HG03103 (cell line): ENCODE measurements at regions not wholly inside any gene's neighbourhood (a gene's known extent, or its start where the extent isn't known, plus 50 kb on each side); places are given as distances from the start of the nearest gene placed in this dataset.

Source experiments
- ATAC-seq: cut with Tn5 transposase; IDR thresholded peaks from one replicate; pipeline ENCODE4 v1.9.1; 2021; ENCODE audit warnings: low read depth; ENCODE audit not compliant: unreplicated experiment

DNA sequence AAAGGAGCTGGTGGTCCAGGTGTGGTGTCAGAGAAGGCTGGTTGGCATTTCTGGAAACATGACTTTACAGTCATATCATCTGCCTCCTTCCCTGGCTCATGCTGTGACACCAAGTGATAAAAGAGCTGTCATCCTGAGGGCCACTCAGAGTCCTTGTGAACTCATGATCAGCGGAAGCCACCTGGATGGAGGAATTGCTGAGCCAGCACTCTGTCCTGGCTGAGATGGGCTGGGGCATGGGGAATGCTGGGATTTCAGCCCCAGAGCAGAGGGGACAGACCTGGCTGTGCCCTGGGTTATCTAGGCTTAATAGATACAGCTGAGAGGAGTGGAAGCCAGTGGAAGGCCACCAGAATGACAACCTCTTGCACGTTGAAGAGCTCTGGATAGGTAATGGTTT lies 214.3 kb downstream of the DHX35 start:
- no peak for ATAC-seq

GRCh38 chr20:39170896-39171463 lies 208.8 kb downstream of the DHX35 start:
- no peak for ATAC-seq

DNA sequence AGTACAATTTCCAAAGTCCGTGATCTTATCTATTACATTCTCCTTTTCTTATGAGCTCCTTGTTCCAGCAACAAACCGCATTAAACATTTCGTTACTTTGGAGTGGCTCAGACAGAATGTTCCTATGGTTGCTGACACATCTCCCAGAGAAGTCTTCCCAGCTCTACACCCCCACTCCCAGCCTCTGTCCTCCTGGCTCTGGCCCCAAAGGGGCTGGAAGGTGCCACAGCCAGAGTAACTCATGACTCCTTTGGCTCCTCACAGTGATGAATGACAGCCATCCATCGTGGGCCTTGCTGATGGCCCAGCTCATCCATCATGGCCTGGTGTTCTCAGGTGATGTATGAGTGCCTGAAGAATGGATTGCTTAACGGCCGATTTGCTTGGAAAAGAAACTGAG lies 203.0 kb downstream of the DHX35 start:
- no peak for ATAC-seq

DNA sequence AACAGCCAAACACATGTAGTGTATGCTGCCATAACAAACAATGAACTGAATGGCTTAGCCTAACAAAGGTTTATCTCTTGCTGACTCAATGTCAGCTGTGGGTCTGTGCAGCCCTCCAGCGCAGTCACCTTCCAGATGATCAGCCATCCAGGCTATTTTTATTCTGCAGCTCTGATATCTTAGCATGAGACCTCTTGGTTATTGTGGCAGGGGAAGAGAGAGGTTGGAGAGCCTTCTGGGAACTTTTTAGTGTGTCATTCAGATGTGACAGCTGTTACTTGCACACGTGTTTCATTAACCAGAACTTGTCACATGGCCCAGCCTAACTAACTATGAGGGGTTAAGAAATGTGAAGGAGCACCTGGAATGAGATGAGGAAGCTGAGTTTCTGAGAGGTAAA lies 202.5 kb downstream of the DHX35 start:
- ATAC-seq = no peak

DNA sequence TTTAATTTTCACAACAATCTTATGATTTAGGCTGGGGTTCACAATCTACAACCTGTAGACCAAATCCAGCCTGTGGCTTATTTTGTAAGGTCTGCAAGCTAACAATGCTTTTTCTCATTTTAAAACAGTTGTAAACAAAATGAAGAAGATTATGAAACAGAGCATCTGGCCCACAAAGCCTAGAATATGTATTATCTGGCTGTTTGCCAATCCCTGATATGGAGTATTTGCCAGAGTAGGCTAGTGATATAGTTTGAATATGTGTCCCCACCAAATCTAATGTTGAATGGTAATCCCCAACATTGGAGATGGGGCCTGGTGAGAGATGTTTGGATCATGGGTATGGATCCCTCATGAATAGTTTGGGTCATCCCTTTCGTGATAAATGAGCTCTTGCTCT lies 201.8 kb downstream of the DHX35 start:
- no peak for ATAC-seq

- no peak for ATAC-seq
Measured at GRCh38 chr20:39161900-39162299, 199.8 kb downstream of the DHX35 start.

- ATAC-seq = no peak
Measured at GRCh38 chr20:39155971-39156370, 193.8 kb downstream of the DHX35 start.

DNA sequence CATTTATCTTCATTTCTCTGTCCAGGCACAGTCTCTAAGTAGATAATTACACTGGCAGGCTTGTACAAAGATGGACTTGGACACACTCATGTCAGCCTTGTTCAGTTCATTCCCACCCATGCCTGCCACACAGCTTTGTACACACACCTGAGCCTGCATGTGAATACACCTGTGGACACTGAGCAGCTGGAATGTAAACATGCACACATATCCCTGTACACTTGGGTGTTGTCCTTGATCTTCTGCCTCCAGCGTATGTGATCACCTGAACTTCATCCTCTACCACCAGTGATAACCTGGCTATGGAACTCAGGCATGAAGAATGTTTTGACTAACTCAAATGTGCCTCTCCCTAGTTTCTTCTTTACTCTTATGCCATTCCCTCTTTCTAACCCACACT lies 190.6 kb downstream of the DHX35 start:
- ATAC-seq = no peak

- ATAC-seq = no peak
Measured at GRCh38 chr20:39152126-39152525, 190.0 kb downstream of the DHX35 start.

DNA sequence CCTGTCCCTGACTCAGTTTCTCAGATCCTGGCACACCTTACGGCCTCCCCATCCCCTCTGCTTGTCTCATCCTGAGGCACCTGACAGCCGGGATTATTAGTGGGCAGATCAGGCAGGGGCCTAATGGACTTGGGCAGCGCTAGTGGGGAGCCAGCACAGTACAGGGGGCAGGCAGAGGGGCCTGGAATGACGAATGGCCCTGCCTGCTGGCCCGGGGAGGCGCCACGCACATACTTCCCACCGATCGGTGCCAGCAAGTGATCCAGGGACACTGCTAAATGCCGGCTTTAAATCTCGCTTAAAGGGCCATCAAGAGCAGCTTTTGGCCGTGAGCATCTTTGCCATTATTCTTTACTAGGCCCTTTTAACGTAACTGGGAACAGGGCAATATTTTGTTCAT lies 188.4 kb downstream of the DHX35 start:
- no peak for ATAC-seq

GRCh38 chr20:39146394-39146793 lies 184.2 kb downstream of the DHX35 start:
- no peak for ATAC-seq

GRCh38 chr20:39145921-39146320 lies 183.8 kb downstream of the DHX35 start:
- ATAC-seq = no peak

GRCh38 chr20:39144757-39145156 lies 182.6 kb downstream of the DHX35 start:
- ATAC-seq = no peak

- no peak for ATAC-seq
Measured at GRCh38 chr20:39142407-39143096, 180.4 kb downstream of the DHX35 start.

- ATAC-seq = no peak
Measured at GRCh38 chr20:39137299-39137698, 175.2 kb downstream of the DHX35 start.

DNA sequence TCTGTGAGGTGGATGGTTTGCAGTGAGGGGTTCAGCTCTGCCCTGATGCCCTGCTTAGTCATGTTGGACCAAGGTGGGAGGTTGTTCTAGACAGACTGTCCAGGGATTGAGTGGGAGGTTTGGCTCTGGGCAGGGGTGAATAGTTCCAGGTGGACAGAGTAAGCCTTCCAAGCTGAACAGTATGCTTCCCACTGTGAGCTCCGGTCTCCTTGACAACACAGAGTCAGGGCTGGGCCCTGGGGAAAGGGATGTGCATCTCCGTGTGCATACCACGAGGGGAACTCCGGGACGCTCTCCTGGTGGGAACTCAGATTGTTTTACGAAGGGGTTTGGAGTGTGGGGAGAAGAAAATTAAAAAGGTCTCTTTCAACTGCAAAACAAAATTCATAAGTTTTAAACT lies 174.7 kb downstream of the DHX35 start:
- ATAC-seq = no peak

GRCh38 chr20:39135885-39136544 lies 173.9 kb downstream of the DHX35 start:
- ATAC-seq = no peak

- no peak for ATAC-seq
Measured at GRCh38 chr20:39133201-39133600, 171.1 kb downstream of the DHX35 start.

DNA sequence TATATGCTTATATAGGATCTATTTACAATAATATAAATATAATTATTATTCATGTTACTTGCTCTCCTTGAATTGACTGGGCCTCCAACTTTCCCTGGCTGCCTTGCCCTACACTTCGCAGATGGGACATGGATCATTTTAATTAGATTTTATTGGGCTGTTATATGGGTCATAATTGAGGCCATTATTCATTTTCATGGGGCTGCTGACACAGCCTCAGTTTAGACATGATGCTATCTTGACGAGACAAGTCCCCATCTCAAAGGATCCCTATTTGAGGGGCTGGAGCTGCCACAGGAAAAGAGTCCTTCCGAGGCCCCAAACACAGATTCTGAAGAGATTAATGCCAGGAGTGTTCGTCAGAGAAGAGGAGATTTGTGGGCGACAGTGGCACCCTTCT lies 170.4 kb downstream of the DHX35 start:
- ATAC-seq = no peak

GRCh38 chr20:39132093-39132492 lies 169.9 kb downstream of the DHX35 start:
- no peak for ATAC-seq

- no peak for ATAC-seq
Measured at GRCh38 chr20:39130627-39131026, 168.5 kb downstream of the DHX35 start.

GRCh38 chr20:39129523-39129922 lies 167.4 kb downstream of the DHX35 start:
- ATAC-seq = no peak
